ENCODE measurements at regions not wholly inside any gene's neighbourhood (a gene's known extent, or its start where the extent isn't known, plus 50 kb on each side); places are given as distances from the start of the nearest gene placed in this dataset.

DNA sequence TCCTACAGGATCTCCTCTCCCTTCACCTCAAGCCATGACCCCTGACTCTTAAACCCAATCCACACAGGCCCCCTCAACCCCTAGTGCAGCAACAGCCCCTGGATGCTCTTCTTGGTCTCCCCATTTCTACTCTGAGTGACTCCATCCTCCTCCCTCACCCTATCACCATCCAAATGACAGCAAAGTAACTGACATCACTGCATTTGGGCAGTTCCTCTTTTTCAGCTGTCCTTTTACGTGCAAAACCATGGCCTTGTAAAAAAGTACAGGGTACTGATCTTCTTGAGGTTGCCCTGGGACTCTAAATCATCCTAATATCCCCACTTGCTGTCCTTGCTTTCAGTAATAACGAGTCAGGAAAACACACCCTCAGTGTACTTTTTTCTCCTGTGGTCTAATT lies 454.9 kb downstream of the ADRA2A start:
- no peaks in the 10 kb centered on the region for H3K27me3 ChIP-seq (ENCODE audit: insufficient read depth)
- DNase-seq (ENCODE audit: low spot score), result no peak
- H3F3A ChIP-seq (replicated peaks; ENCODE audit: low read depth), result no peaks in the 10 kb centered on the region
- H3K27ac ChIP-seq (ENCODE audit: low read depth), result no peak overlapping the region
- no peaks in the 10 kb centered on the region for H3K79me2 ChIP-seq (replicated peaks; ENCODE audit: insufficient read depth)
- Mint-ChIP-seq H3K27ac (no peak overlapping the region), H3K27me3 (ENCODE audit: insufficient read depth, low read depth, poor library complexity) (peaks cover 2% of the 10 kb centered on the region), H3K4me3 (no peak overlapping the region), H3K36me3 (ENCODE audit: low read depth) (no peaks in the 10 kb centered on the region), H3K9me3 (no peaks in the 10 kb centered on the region), H3K4me1 (no peaks in the 10 kb centered on the region; the same call in 2 of the 3 replicates)
- no peaks in the 10 kb centered on the region for H3K36me3 ChIP-seq (ENCODE audit: insufficient read depth)
- no peak for ATAC-seq
- H2AFZ ChIP-seq, result no peak overlapping the region
- TF ChIP-seq CREB1 (CRISPR knock-in tag; IDR thresholded peaks at IDR 0.05; ENCODE audit: low read depth), result no peak
- TF ChIP-seq ZNF331 (CRISPR knock-in tag; IDR thresholded peaks at IDR 0.05; ENCODE audit: low read depth), result no peak
- no peak for TF ChIP-seq STAT1 (IDR thresholded peaks at IDR 0.05; ENCODE audit: unreplicated experiment)
- no peaks in the 10 kb centered on the region for H3K9me2 ChIP-seq (ENCODE audit: insufficient read depth)
- no peak overlapping the region for H3K4me3 ChIP-seq
- H3K4me1 ChIP-seq (ENCODE audit: insufficient read depth), result no peaks in the 10 kb centered on the region
- no peaks in the 10 kb centered on the region for H4K20me1 ChIP-seq (replicated peaks; ENCODE audit: insufficient read depth)
- no peak overlapping the region for H3K4me2 ChIP-seq

DNA sequence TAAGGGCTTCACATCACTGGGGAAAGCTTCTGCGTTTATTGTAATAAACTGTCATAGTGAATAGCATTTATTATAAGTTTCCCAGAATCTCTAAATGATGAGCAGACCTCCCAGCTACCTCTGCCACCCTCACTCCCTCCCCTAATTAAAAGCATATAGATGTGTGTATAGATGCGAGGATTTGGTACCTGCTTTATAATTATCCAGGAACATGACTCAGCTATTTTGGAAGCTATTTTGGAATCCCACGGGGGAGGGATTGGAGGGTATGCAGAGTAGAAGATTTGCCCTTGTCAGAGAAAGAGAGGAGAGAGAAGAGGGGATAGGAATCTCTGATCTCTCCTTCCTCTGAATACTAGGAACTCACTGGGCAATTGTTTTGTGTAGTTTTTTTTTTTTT lies 455.3 kb downstream of the ADRA2A start:
- Histone ChIP-seq H3F3A (replicated peaks; ENCODE audit: low read depth) (no peaks in the 10 kb centered on the region), H2AFZ (no peak overlapping the region), H3K4me2 (no peak overlapping the region), H3K4me1 (ENCODE audit: insufficient read depth) (no peaks in the 10 kb centered on the region), H3K4me3 (no peak overlapping the region), H4K20me1 (replicated peaks; ENCODE audit: insufficient read depth) (no peaks in the 10 kb centered on the region), H3K9me2 (ENCODE audit: insufficient read depth) (no peaks in the 10 kb centered on the region), H3K79me2 (replicated peaks; ENCODE audit: insufficient read depth) (no peaks in the 10 kb centered on the region), H3K27ac (ENCODE audit: low read depth) (no peak overlapping the region), H3K36me3 (ENCODE audit: insufficient read depth) (no peaks in the 10 kb centered on the region), H3K27me3 (ENCODE audit: insufficient read depth) (no peaks in the 10 kb centered on the region)
- Mint-ChIP-seq H3K9me3 (no peaks in the 10 kb centered on the region), H3K27me3 (ENCODE audit: insufficient read depth, low read depth, poor library complexity) (peaks cover 2% of the 10 kb centered on the region), H3K4me3 (no peak overlapping the region), H3K36me3 (ENCODE audit: low read depth) (no peaks in the 10 kb centered on the region), H3K4me1 (no peaks in the 10 kb centered on the region; the same call in 2 of the 3 replicates), H3K27ac (no peak overlapping the region)
- DNase-seq (ENCODE audit: low spot score) (peak; percentile 2), ATAC-seq (no peak)
- TF ChIP-seq NANOG (IDR thresholded peaks at IDR 0.05; ENCODE audit: borderline replicate concordance), result no peak
- TF ChIP-seq, protein P1, sequence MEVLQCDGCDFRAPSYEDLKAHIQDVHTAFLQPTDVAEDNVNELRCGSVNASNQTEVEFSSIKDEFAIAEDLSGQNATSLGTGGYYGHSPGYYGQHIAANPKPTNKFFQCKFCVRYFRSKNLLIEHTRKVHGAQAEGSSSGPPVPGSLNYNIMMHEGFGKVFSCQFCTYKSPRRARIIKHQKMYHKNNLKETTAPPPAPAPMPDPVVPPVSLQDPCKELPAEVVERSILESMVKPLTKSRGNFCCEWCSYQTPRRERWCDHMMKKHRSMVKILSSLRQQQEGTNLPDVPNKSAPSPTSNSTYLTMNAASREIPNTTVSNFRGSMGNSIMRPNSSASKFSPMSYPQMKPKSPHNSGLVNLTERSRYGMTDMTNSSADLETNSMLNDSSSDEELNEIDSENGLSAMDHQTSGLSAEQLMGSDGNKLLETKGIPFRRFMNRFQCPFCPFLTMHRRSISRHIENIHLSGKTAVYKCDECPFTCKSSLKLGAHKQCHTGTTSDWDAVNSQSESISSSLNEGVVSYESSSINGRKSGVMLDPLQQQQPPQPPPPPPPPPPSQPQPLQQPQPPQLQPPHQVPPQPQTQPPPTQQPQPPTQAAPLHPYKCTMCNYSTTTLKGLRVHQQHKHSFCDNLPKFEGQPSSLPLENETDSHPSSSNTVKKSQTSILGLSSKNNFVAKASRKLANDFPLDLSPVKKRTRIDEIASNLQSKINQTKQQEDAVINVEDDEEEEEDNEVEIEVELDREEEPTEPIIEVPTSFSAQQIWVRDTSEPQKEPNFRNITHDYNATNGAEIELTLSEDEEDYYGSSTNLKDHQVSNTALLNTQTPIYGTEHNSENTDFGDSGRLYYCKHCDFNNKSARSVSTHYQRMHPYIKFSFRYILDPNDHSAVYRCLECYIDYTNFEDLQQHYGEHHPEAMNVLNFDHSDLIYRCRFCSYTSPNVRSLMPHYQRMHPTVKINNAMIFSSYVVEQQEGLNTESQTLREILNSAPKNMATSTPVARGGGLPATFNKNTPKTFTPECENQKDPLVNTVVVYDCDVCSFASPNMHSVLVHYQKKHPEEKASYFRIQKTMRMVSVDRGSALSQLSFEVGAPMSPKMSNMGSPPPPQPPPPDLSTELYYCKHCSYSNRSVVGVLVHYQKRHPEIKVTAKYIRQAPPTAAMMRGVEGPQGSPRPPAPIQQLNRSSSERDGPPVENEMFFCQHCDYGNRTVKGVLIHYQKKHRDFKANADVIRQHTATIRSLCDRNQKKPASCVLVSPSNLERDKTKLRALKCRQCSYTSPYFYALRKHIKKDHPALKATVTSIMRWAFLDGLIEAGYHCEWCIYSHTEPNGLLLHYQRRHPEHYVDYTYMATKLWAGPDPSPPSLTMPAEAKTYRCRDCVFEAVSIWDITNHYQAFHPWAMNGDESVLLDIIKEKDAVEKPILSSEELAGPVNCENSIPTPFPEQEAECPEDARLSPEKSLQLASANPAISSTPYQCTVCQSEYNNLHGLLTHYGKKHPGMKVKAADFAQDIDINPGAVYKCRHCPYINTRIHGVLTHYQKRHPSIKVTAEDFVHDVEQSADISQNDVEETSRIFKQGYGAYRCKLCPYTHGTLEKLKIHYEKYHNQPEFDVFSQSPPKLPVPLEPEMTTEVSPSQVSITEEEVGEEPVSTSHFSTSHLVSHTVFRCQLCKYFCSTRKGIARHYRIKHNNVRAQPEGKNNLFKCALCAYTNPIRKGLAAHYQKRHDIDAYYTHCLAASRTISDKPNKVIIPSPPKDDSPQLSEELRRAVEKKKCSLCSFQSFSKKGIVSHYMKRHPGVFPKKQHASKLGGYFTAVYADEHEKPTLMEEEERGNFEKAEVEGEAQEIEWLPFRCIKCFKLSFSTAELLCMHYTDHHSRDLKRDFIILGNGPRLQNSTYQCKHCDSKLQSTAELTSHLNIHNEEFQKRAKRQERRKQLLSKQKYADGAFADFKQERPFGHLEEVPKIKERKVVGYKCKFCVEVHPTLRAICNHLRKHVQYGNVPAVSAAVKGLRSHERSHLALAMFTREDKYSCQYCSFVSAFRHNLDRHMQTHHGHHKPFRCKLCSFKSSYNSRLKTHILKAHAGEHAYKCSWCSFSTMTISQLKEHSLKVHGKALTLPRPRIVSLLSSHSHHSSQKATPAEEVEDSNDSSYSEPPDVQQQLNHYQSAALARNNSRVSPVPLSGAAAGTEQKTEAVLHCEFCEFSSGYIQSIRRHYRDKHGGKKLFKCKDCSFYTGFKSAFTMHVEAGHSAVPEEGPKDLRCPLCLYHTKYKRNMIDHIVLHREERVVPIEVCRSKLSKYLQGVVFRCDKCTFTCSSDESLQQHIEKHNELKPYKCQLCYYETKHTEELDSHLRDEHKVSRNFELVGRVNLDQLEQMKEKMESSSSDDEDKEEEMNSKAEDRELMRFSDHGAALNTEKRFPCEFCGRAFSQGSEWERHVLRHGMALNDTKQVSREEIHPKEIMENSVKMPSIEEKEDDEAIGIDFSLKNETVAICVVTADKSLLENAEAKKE (CRISPR knock-in tag; IDR thresholded peaks at IDR 0.05), result no peak
- TF ChIP-seq, protein P2, sequence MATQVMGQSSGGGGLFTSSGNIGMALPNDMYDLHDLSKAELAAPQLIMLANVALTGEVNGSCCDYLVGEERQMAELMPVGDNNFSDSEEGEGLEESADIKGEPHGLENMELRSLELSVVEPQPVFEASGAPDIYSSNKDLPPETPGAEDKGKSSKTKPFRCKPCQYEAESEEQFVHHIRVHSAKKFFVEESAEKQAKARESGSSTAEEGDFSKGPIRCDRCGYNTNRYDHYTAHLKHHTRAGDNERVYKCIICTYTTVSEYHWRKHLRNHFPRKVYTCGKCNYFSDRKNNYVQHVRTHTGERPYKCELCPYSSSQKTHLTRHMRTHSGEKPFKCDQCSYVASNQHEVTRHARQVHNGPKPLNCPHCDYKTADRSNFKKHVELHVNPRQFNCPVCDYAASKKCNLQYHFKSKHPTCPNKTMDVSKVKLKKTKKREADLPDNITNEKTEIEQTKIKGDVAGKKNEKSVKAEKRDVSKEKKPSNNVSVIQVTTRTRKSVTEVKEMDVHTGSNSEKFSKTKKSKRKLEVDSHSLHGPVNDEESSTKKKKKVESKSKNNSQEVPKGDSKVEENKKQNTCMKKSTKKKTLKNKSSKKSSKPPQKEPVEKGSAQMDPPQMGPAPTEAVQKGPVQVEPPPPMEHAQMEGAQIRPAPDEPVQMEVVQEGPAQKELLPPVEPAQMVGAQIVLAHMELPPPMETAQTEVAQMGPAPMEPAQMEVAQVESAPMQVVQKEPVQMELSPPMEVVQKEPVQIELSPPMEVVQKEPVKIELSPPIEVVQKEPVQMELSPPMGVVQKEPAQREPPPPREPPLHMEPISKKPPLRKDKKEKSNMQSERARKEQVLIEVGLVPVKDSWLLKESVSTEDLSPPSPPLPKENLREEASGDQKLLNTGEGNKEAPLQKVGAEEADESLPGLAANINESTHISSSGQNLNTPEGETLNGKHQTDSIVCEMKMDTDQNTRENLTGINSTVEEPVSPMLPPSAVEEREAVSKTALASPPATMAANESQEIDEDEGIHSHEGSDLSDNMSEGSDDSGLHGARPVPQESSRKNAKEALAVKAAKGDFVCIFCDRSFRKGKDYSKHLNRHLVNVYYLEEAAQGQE (IDR thresholded peaks at IDR 0.05; ENCODE audit: unreplicated experiment), result no peak
- TF ChIP-seq STAT1 (IDR thresholded peaks at IDR 0.05; ENCODE audit: unreplicated experiment), result no peak
- no peak for TF ChIP-seq CREB1 (CRISPR knock-in tag; IDR thresholded peaks at IDR 0.05; ENCODE audit: low read depth)
- TF ChIP-seq JUNB (IDR thresholded peaks at IDR 0.05; ENCODE audit: unreplicated experiment), result no peak
- no peak for TF ChIP-seq POLR2AphosphoS5 (IDR thresholded peaks at IDR 0.05; ENCODE audit: low read depth)
- TF ChIP-seq ZNF331 (CRISPR knock-in tag; IDR thresholded peaks at IDR 0.05; ENCODE audit: low read depth), result no peak
- TF ChIP-seq ZNF114 (CRISPR knock-in tag; IDR thresholded peaks at IDR 0.05), result no peak
